ENCODE measurements at regions not wholly inside any gene's neighbourhood (a gene's known extent, or its start where the extent isn't known, plus 50 kb on each side); places are given as distances from the start of the nearest gene placed in this dataset.

DNA sequence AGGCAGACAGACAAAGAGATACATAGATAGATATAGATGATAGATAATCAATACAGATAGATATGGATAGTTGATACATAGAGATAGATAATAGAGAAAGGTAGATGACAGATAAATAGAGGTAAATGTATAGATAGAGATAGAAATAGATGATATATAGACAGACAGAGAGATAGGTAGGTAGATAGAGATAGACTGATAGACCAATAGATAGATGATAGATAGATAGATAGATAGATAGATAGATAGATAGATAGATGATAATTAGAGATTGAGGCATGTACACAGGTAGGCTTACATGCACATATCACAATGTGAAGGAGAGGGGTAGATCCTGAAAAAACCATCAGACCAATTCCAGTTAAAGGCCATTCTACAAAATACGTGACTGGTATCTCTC is 724.7 kb downstream of the GALR1 start:
- intact Hi-C loops (cut with DNase I) = no loop called here
- ATAC-seq (no peak), DNase-seq (no peak)
- Histone ChIP-seq H3K36me3 (no peaks in the 10 kb centered on the region), H3K27ac (no peak overlapping the region), H3K9me3 (no peaks in the 10 kb centered on the region), H3K4me3 (no peak overlapping the region), H3K27me3 (ENCODE audit: low read depth) (no peaks in the 10 kb centered on the region), H3K4me1 (no peaks in the 10 kb centered on the region)
- TF ChIP-seq, protein P1, sequence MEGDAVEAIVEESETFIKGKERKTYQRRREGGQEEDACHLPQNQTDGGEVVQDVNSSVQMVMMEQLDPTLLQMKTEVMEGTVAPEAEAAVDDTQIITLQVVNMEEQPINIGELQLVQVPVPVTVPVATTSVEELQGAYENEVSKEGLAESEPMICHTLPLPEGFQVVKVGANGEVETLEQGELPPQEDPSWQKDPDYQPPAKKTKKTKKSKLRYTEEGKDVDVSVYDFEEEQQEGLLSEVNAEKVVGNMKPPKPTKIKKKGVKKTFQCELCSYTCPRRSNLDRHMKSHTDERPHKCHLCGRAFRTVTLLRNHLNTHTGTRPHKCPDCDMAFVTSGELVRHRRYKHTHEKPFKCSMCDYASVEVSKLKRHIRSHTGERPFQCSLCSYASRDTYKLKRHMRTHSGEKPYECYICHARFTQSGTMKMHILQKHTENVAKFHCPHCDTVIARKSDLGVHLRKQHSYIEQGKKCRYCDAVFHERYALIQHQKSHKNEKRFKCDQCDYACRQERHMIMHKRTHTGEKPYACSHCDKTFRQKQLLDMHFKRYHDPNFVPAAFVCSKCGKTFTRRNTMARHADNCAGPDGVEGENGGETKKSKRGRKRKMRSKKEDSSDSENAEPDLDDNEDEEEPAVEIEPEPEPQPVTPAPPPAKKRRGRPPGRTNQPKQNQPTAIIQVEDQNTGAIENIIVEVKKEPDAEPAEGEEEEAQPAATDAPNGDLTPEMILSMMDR (IDR thresholded peaks at IDR 0.05) = no peak

- intact Hi-C loops (cut with DNase I) = no loop called here
Measured at GRCh38 chr18:77977331-77977730, 727.7 kb downstream of the GALR1 start.

GRCh38 chr18:77980275-77980674 is 730.6 kb downstream of the GALR1 start:
- no peaks in the 10 kb centered on the region for H3K9me3 ChIP-seq
- no peak for ATAC-seq
- TF ChIP-seq, protein P1 (IDR thresholded peaks at IDR 0.05) = no peak
- H3K36me3 ChIP-seq = no peaks in the 10 kb centered on the region
- H3K27ac ChIP-seq = no peak overlapping the region
- no peak for DNase-seq
- no peak overlapping the region for H3K4me3 ChIP-seq
- no peaks in the 10 kb centered on the region for H3K27me3 ChIP-seq (ENCODE audit: low read depth)
- intact Hi-C loops (cut with DNase I) = no loop called here
- H3K4me1 ChIP-seq = no peaks in the 10 kb centered on the region

More at GRCh38 chr18:77977331-77977730, 727.7 kb downstream of the GALR1 start:
- Histone ChIP-seq H3K4me1 (no peaks in the 10 kb centered on the region), H3K36me3 (no peaks in the 10 kb centered on the region), H3K9me3 (no peaks in the 10 kb centered on the region), H3K4me3 (no peak overlapping the region), H3K27me3 (ENCODE audit: low read depth) (no peaks in the 10 kb centered on the region), H3K27ac (no peak overlapping the region)
- no peak for ATAC-seq
- no peak for DNase-seq
- TF ChIP-seq, protein P1 (IDR thresholded peaks at IDR 0.05) = no peak

DNA sequence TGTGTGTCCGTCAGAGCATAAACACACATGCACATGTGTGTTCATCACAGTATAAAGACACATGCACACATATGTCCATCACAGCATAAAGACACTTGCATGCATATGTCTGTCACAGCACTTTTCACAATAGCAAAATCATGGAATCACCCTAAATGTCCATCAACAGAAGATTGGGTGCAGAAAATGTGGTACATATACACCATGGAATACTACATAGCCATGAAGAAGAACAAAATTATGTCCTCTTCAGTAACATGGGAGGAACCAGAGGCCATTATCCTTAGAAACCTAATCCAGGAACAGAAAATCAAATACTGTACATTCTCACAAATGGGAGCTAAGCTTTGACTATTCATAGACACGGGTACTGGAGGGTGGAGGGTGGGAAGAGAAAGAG is 732.2 kb downstream of the GALR1 start:
- H3K4me1 ChIP-seq = no peaks in the 10 kb centered on the region
- no peaks in the 10 kb centered on the region for H3K27me3 ChIP-seq (ENCODE audit: low read depth)
- TF ChIP-seq, protein P1 (IDR thresholded peaks at IDR 0.05) = no peak
- no peak overlapping the region for H3K4me3 ChIP-seq
- no peak for ATAC-seq
- intact Hi-C loops (cut with DNase I) = no loop called here
- H3K36me3 ChIP-seq = no peaks in the 10 kb centered on the region
- H3K9me3 ChIP-seq = no peaks in the 10 kb centered on the region
- DNase-seq = no peak
- no peak overlapping the region for H3K27ac ChIP-seq

DNA sequence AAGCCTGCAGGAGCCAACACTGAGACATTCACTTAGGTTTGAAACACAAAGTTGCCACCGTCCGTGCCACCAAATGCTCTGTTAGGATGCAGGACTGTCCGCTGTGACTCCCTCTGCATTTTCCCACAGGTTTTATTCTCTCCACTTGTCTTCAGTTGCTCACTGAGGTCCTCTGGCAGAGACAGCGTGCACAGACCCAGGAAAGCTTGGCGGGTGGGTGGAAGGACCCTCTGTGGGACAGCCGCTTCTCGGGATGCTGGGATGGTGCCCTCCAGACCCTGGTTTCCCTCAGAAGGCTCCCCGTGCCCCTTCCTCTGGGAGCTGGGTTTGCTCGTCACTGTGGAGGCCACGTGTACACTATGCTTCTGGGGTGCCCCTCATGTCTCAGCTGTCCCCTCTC is 733.6 kb downstream of the GALR1 start:
- intact Hi-C loops (cut with DNase I) = no loop called here
- Histone ChIP-seq H3K36me3 (no peaks in the 10 kb centered on the region), H3K9me3 (no peaks in the 10 kb centered on the region), H3K27me3 (ENCODE audit: low read depth) (no peaks in the 10 kb centered on the region), H3K27ac (no peak overlapping the region), H3K4me1 (no peaks in the 10 kb centered on the region), H3K4me3 (no peak overlapping the region)
- ATAC-seq = no peak
- TF ChIP-seq, protein P1 (IDR thresholded peaks at IDR 0.05) = no peak
- DNase-seq = no peak

DNA sequence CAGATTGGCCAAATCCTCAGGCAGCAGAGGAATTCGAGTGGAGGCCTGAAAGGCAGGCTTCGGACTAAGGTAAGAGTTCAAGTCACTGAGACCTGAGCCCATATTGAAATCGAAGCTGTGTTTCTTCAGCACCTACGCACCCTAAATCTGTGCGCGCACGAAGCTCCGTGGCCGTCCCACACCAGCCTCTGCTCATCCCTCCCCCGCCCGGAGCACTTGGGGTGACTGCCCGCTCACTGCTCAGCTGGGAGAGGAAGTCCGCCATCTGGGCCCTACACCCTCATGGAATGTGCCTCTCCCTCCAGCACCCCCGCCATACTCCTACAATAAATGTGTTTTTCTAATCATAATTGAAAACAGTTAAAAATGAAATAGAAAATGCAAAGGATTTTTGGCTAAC is 734.5 kb downstream of the GALR1 start:
- Histone ChIP-seq H3K27me3 (ENCODE audit: low read depth) (no peaks in the 10 kb centered on the region), H3K4me1 (no peaks in the 10 kb centered on the region), H3K27ac (no peak overlapping the region), H3K36me3 (no peaks in the 10 kb centered on the region), H3K4me3 (no peak overlapping the region), H3K9me3 (no peaks in the 10 kb centered on the region)
- TF ChIP-seq, protein P1 (IDR thresholded peaks at IDR 0.05) = no peak
- intact Hi-C loops (cut with DNase I) = no loop called here
- DNase-seq (no peak), ATAC-seq (no peak)

All from lower lobe of right lung (tissue), 2 donors.